WI38 (cell line): ENCODE measurements at regions not wholly inside any gene's neighbourhood (a gene's known extent, or its start where the extent isn't known, plus 50 kb on each side); places are given as distances from the start of the nearest gene placed in this dataset.
"Not testable (repeated sequence)": the region's sequence is repeated elsewhere in the genome, so short reads cannot be mapped to it uniquely, and the experiment has no call there.

Source experiments
- H3K4me3 ChIP-seq: 2 replicates; pipeline ENCODE4 v1.5.1; 2011; ENCODE audit warnings: low read depth, mild to moderate bottlenecking, control low read depth, low read length
- CTCF ChIP-seq: IDR thresholded peaks from 2 replicates; pipeline ENCODE4 v1.5.1; 2012; ENCODE audit warnings: low read depth, mild to moderate bottlenecking, control low read depth, low read length

- no peak for TF ChIP-seq CTCF
- H3K4me3 ChIP-seq = no peak overlapping the region
Measured at GRCh38 chr3:35295906-35296305, 343.4 kb upstream of the ARPP21 start.

GRCh38 chr3:35296533-35296932, 342.8 kb upstream of the ARPP21 start:
- no peak for TF ChIP-seq CTCF
- no peak overlapping the region for H3K4me3 ChIP-seq

- H3K4me3 ChIP-seq = not testable (repeated sequence)
Measured at GRCh38 chr3:35296944-35297343, 342.4 kb upstream of the ARPP21 start.

- TF ChIP-seq CTCF = no peak
- no peak overlapping the region for H3K4me3 ChIP-seq
Measured at GRCh38 chr3:35305406-35305805, 333.9 kb upstream of the ARPP21 start.

- no peak overlapping the region for H3K4me3 ChIP-seq
- TF ChIP-seq CTCF = no peak
Measured at GRCh38 chr3:35307296-35307695, 332.0 kb upstream of the ARPP21 start.

GRCh38 chr3:35316841-35317240, 322.5 kb upstream of the ARPP21 start:
- H3K4me3 ChIP-seq = not testable (repeated sequence)

- no peak overlapping the region for H3K4me3 ChIP-seq
- no peak for TF ChIP-seq CTCF
Measured at GRCh38 chr3:35320646-35321407, 318.5 kb upstream of the ARPP21 start.

GRCh38 chr3:35322070-35322469, 317.3 kb upstream of the ARPP21 start:
- H3K4me3 ChIP-seq = no peak overlapping the region
- TF ChIP-seq CTCF = no peak
